Stimulated activated naive CD8-positive, alpha-beta T cell treated with anti-CD3 and anti-CD28 coated beads, Interleukin-15, Interleukin-2, amounts not matched to agents 100 U/mL and 50 U/mL, for 24 hours (primary cell): ENCODE measurements at regions not wholly inside any gene's neighbourhood (a gene's known extent, or its start where the extent isn't known, plus 50 kb on each side); places are given as distances from the start of the nearest gene placed in this dataset.

ENCODE experiments used
- ATAC-seq: fragments of 150-1000 bp; cut with Tn5 transposase; one replicate; pipeline ENCODE4 v1.10.0; 2021
- DNase-seq: peaks from one replicate; pipeline ENCODE4 v3.0.0; 2021

DNA sequence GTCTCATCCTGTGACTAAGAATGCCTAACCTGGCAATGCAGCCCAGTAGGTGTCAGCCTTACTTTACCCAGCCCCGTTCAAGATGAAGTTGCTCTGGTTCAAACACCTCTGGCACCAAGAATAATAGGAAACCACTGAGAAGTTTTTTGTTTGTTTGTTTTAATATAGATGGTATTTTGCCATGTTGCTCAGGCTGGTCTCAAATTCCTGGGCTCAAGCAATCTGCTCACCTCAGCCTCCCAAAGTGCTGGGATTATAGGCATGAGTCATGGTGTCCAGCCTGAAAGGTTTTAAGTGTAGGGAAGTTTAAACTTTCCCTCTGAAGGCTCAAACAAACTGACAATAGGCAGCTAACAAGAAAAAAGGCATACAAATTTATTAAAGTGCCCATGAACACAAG is 51.2 kb upstream of the ABCC4 start:
- ATAC-seq (no peak), DNase-seq (no peak)

DNA sequence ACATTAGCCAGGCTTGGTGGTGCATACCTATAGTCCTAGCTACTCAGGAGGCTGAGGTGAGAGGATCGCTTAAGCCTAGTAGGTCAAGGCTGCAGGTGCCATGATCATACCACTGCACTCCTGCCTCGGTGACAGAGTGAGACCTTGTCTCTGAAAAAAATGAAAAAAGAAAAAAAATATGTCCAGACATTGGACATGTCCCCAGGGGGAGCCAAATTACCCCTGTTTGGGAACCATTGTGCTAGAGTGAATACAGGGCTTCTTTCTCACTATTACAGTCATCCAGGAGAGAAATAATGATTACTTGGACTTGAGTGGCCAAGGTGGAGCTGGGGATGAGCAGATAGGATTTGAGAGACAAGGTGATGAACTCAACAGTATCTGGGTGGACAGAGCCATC is 52.9 kb upstream of the ABCC4 start:
- ATAC-seq = no peak
- no peak for DNase-seq

DNA sequence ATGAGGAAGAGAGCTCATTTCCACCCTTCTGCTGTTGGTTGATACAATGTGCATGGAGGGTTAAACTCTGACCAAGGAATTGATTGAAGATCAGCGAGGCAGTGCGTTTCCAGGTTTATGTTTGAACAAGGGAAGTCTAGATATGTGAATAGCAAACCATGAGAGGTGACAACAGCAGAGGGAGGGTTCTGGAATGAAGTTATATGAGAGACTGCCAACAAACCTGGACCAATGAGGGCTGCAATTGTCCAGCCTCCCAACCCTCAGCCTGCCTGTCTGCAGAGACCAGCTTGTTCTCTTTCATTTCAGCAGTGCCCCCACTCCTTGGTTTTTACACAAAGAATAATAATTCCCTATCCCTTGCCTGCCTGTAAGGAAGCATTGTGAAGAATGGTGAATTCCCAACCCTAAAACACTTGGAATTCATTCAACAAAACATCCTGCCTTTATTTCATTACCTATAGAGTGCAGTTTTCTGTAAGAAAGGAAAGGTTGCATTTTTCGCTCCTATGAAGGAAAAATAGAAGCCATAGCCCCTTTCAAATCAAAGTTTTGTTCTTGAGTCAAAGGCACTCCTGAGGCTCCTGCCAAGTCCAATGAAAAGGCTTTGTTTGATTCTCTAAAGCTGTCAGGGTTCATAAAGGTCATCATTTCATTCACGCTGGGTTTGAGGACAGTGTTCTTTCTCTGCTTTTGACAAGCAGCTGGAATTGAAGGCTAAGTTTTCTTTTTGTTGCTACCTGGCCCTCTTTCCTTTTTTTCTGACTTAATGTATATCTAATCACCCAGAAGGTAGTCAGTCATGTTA is 53.6 kb upstream of the ABCC4 start:
- DNase-seq = no peak
- ATAC-seq = no peak

DNA sequence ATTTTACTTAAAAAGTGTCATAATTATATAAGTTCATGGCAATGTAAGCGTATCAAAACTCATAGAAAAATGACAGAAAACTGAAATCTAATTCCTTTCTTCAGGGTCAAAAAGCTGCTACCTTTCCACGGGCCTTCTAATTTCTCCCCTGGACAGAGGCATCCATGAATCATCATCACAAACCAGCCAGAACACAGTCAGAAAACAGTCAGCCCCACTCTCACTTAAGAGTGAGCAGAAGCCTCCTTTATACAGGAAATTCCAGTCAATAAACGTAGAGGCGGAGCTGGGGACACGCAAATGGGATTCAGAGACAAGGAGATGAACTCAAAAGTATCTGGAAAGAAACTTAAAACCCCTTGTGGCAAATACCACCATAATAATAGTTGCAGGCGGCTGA is 54.2 kb upstream of the ABCC4 start:
- no peak for ATAC-seq
- DNase-seq = no peak

DNA sequence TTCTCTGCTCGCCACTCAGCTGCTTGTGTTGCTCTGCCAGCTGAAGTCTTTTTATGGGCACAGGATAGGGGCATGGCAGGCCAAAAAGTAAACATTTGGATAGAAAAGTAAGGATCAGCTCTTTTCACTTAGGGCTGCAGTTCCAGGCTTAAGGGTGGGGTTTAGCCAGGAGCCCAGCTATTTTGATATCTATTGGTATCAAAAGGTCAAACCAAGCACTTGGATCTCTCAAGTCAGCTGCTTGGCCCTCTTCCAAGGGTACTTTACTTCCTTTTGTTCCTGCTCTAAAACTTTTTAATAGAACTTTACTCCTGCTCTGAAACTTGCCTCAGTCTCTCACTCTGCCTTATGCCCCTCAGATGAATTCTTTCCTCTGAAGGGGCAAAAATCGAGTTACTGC is 55.7 kb upstream of the ABCC4 start:
- DNase-seq (no peak), ATAC-seq (no peak)

DNA sequence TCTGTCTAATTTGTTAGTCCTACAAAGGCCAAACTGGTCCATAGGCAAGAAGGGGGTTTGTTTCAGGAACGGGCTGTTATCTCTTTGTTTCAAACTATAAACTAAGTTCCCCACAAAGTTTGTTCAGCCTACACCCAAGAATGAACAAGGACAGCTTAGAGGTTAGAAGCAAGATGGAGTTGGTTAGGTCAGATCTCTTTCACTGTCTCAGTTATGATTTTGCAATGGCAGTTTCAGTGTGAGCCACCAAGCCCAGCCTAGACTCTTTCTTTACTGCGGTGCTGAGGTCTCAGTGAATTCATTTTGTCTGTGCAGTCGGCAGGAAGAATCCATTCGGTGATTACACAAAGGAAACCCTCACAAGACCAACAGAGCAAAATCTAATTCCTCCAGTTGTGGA is 56.6 kb upstream of the ABCC4 start:
- DNase-seq (no peak), ATAC-seq (no peak)

DNA sequence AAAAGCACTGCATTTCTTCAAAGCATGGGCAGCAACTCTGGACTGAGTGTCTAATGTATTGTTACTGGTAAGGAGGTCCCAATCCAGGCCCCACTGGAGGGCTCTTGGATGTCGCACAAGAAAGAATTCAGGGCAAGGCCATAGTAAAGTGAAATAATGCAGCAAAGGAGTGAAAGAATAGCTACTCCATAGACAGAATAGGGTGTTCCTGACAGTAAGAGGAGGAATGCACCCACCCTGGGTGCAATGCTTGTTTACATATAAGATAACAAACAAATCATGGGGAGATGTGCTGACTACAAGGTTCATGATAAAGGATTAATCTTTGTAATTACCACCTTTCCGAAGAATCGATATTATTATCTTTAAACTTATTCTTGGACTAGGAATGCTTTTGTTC is 58.8 kb upstream of the ABCC4 start:
- DNase-seq = no peak
- no peak for ATAC-seq

DNA sequence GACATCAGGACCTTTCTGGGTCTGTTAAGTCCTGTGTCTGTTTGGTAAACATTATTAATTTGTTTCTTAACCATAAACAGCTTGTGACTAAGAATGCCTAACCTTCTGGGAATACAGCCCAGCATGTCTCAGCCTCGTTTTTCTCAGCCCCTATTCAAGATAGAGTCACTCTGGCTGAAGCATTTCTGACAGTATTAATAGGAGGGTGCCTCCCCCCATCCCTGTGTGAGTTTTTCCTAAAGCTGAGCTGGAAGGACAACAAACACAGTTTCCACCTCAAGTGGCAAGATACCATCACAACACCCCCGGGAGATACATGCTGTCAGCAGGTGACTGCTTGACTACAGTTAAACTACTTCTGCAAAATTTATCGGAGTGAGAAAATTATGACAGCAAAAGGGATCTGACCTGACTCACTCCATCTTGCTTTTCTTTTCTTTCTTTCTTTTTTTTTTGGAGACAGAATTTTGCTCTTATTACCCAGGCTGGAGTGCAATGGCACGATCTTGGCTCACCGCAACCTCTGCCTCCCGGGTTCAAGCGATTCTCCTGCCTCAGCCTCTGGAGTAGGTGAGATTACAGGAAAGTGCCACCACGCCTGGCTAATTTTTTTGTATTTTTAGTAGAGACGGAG is 59.3 kb upstream of the ABCC4 start:
- ATAC-seq (no peak), DNase-seq (no peak)

DNA sequence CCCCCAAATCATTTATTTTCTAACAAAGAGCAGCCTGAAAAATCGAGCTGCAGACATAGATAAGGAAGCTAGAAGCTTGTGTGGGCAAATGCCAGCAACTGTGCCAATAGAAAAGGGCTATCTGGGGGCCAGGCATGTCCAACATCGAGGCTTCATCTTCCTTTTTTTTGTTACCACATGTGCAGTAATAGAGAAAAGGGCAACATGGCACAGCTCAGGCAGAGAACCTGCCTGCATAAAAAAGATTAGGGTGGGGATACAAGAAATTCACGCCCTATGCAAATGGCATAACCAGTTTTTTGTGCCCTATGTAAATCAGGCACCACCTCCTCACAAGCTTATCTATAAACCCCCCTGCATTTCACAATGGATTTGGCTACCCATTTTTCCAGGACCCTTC is 60.4 kb upstream of the ABCC4 start:
- DNase-seq (no peak), ATAC-seq (no peak)

DNA sequence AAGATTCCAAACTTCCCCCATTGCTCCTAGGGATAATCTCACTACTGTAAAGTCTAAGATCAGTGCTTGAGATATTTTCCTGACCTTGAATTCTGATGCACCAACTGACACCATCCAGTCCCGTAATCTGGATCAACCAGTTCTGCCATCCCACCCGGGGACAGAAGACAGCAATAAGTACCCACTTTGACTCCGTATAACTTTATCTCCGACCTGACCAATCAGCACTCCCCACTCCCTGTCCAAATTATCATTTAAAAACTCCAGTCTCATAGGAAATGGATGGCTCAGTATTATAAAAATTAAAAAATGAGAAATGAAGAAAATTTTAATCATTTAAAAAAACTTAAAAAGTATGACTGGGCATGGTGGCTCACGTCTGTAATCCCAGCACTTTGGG is 61.4 kb upstream of the ABCC4 start:
- DNase-seq = no peak
- no peak for ATAC-seq

DNA sequence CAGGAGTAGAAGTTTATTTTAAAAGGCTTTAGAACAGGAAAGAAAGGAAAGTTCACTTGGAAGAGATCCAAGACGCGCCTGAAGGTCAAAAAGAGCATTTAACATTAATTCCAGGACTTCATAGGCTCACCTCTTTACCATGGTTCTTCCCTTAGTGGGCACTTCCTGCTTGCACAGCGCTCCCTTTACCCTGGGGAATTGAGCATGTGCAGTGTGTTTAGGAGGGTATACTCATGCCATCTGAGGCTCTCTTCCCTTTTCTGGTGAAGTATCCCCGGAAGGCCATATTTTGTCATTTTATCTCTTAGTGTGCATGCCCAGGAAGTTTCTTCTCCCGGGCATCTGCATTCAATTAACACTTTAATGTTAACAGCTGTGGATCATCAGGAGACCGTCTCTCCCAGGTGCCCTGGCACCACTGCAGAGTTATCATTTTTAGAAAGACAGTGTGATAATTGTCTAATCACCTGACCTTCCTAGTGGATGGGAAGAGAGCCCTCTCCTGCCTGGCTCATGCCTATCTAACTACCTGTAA is 66.1 kb upstream of the ABCC4 start:
- ATAC-seq = no peak

DNA sequence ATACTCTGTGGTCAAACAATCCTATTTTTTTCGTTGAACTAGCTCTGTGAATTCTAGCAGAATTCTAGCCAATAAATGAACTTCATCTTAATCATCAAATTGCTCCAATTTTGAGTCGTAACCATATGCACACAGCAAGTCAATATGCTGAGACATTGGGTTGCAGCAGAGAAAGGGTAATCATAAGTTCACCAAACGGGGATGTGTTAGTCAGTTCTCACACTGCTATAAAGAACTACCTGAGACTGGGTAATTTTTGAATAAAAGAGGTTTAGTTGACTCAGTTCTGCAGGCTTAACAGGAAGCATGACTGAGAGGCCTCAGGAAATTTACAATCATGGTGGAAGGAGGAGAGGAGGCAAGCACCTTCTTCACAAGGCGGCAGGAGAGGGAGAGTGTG is 67.7 kb upstream of the ABCC4 start:
- ATAC-seq (no peak), DNase-seq (no peak)

More for the DNA sequence above, 66.1 kb upstream of the ABCC4 start:
- DNase-seq = no peak

DNA sequence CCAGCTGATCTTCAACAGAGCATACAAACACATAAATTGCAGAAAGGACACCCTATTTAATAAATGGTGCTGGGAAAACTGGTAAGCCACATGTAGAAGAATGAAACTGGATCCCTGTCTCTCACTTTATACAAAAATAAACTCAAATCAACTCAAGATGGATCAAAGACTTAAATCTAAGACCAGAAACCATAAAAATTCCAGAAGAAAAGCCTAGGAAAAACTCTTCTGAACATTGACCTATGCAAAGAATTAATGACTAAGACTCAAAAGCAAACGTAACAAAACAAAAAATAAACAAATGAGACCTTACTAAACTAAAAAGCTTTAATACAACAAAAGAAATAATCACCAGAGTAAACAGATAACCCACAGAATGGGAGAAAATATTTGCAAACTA is 74.5 kb upstream of the ABCC4 start:
- DNase-seq = no peak
- ATAC-seq = no peak

DNA sequence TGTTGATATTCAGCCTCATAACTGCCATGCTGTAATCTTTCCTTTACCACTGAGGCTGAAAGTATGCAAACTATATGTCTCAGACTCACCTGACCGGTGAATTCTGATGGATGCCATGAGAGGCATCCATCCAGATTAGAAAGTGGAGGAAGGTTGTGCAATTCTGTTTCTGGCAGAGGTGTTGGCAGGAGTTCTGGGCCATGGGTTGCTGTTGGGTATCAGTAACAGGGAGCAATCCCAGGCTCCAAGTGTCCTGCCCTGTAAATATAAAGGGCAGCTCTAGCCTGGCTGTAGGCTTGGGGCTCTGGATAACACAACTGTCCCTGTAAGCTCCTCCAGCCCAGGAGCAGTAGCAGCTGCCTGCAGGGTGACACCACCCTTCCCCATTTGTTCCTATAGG is 77.4 kb upstream of the ABCC4 start:
- ATAC-seq = no peak
- no peak for DNase-seq

DNA sequence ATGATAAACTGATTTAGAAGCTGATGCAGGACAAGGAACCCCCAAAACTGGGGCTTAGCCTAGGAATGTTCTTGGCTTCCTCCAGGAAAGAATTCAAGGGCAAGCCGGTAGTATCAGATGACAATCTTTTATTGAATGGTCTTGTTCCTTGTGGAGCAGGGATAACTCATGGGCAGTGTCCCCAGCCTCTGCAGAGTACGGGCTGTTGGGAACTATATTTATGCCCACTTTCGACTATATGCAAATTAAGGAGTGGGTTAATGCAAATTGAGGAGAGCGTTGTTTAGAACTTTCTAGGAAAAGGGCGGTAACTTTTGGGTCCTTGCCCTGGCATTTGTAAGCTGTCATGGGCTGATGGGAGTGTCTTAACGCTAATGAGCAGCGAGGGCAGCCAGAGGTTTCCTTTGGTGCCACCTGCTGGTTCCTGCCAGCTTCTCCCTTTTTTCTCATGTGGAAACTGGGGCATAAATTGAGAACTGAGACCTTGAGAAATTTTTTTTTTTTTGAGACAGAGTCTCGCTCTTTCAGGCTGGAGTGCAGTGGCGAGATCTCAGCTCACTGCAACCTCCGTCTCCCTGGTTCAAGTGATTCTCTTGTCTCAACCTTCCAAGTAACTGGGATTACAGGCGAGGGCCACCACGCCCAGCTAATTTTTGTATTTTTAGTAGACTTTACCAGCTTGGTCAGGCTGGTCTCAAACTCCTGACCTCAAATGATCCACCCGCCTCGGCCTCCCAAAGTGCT is 79.4 kb upstream of the ABCC4 start:
- peak; percentile 89 for ATAC-seq

DNA sequence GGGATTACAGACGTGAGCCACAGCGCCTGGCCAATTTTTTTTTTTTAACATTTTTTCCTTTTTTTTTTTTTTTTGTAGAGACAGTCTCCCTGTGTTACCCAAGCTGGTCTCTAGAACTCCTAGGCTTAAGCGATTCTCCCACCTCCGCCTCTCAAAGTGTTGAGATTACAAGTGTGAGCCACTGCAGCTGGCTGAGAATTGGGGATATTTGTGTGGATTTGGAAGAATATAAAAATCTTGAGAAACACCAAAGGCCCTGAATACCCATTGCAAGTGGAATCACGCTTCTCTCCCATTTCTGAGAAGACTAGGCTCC is 79.9 kb upstream of the ABCC4 start:
- no peak for ATAC-seq
- DNase-seq = no peak

More for the DNA sequence above, 79.4 kb upstream of the ABCC4 start:
- peak; percentile 73 for DNase-seq

DNA sequence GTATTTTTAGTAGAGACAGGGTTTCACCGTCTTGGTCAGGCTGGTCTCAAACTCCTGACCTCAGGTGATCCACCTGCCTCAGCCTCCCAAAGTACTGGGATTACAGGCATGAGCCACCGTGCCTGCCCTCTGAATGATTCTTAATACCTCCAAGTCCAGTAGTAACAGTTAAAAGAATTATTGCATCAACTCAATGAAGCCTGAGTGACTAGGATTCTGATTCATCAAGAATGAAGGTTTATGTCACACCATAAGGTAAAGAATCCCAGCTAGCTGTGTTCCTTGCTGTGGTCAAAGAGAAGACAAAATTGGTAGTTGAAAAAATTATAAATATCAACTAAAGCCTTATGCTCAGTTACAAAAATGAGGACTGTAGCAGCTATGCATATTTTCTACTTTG is 81.2 kb upstream of the ABCC4 start:
- no peak for DNase-seq
- no peak for ATAC-seq

DNA sequence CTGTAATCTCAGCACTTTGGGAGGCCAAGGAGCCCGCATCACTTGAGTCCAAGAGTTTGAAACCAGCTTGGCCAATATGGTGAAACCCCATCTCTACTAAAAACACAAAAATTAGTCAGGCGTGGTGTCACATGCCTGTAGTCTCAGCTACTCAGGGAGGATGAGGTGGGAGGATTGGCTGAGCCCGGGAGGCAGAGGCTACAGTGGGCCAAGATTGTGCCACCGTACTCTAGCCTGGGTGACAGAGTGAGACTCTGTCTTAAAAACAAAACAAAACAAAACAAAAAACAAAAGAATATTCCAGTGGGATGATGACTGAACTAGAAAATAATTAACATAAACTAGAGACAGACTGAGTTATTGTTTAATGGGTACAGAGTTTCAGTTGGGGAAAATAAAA is 81.7 kb upstream of the ABCC4 start:
- DNase-seq (no peak), ATAC-seq (no peak)

DNA sequence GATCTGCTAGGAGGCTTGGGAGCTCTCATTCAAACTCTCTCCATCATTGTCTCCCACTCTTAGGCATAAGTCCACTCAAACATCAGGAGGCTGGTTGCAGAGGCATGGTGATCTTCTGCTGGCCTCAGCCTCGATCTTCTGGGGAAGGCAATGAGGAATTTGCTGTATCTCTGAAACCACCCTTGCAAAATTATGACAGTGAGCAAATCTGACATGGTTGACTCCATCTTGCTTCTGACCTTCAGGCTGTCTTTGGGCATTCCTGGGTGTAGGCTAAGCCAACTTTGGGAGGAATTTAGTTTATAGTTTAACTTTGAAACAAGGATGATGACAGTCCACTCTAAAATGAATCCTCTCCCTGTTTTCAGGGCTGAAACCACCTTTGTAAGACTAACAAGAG is 84.1 kb upstream of the ABCC4 start:
- DNase-seq (no peak), ATAC-seq (no peak)

DNA sequence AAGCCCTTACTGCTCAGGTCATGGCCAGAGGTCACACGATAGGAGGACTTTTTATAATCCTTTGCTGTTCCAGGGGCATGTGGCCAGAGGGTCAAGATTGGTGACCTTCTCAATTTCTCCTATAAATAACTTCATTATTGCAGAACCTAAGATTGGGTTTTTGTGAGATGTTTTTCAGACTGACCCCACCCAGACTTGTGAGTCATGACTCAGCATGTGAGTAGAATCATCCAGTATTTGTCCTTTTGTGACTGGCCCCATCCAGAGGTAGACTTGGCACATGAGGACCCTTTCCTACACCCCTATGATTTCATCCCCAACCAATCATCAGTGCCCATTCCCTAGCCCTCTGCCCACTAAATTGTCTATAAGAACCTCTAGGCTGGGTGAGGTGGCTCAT is 84.5 kb upstream of the ABCC4 start:
- DNase-seq = no peak
- ATAC-seq = no peak

DNA sequence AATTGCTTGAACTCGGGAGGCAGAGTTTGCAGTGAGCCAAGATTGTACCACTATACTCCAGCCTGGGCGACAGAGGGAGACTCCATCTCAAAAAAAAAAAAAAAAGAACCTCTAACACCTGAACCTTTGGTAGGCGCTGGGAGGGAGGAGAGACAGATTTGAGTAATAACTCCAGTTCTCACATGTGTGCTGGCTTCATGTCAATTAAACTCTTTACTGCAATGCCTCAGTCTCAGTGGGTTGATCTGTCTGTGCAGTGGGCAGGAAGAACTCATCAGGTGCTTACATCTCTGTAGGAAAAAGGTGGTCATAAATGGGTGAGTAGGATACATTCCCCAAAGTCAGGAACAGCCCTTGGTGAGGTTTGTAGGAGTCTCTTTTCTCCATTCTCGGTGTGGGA is 85.1 kb upstream of the ABCC4 start:
- DNase-seq (no peak), ATAC-seq (peak; percentile 14)

DNA sequence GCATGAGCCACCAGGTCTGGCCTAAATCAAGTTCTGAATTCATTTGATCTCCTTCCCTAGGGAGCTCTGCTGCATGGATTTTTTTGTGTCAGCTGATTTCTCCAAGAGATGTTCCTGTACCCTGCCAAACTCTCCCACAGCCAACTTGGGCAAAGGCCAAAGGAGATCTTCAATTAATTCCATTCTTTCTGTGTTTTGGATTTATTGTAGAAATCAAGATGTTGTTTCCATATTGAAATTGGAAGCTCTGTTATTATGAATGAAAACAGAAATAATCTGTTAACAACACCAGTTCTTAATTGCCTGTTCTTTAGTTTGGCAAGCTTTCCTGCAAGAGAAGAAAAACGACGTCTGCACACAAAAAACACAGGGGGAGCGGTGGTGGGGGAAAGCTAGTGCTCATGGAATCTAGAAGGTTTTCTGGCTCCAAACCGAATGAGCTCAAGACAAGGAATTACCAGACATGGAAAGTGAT is 86.5 kb upstream of the ABCC4 start:
- no peak for ATAC-seq
- no peak for DNase-seq

DNA sequence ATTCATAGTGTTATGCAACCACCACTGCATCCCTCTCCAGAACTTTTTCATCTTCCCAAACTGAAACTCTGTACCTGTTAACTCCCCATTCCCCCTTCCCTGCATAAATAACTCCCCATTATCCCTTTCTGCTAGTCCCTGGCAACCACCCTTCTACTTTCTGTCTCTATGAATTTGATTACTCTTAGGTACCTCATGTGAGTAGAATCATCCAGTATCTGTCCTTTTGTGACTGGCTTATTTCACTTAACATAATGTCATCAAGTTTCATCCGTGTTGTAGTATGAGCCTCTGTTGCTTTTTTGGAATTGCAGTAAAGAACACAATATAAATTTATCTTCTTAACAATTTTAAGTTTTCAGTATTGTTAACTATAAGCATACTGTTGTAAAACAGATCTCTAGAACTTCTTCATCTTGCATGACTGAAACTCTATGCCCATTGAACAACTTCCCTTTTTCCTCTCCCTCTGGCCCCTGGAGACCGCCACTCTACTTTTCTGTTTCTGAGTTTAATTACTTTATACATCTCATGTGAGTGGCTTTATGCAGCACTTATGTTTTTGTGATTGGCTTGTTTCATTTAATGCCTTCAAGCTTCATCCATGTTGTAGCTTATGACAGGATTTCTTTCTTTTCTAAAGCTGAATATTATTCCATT is 87.3 kb upstream of the ABCC4 start:
- no peak for ATAC-seq

More for the DNA sequence above, 87.3 kb upstream of the ABCC4 start:
- DNase-seq = no peak
